Immature natural killer cell (primary cell): ENCODE measurements at regions not wholly inside any gene's neighbourhood (a gene's known extent, or its start where the extent isn't known, plus 50 kb on each side); places are given as distances from the start of the nearest gene placed in this dataset.

Source experiments
- DNase-seq, 3 donors: peaks; one replicate each; pipeline ENCODE4 v3.0.0; 2022; ENCODE audit warnings: mixed read lengths in 1 of 3
- H3K27ac Mint-ChIP-seq, 6 donors: one replicate each; pipeline ENCODE4 v1.8.0; 2020; ENCODE audit warnings: mixed read lengths in 6 of 6, mild to moderate bottlenecking in 5 of 6, inconsistent platforms in 4 of 6, moderate library complexity in 3 of 6
- H3K27me3 Mint-ChIP-seq, 3 donors: one replicate each; pipeline ENCODE4 v1.8.0; 2020 to 2021; ENCODE audit warnings: low read depth in 3 of 3, mild to moderate bottlenecking in 3 of 3, mixed read lengths in 3 of 3, moderate library complexity in 3 of 3, inconsistent platforms in 1 of 3
- H3K36me3 Mint-ChIP-seq, 3 donors: one replicate each; pipeline ENCODE4 v1.8.0; 2020; ENCODE audit warnings: mixed read lengths in 3 of 3, inconsistent platforms in 2 of 3, mild to moderate bottlenecking in 2 of 3
- H3K4me1 Mint-ChIP-seq, 2 donors: one replicate each; pipeline ENCODE4 v1.8.0; 2020; ENCODE audit warnings: inconsistent platforms in 2 of 2, mild to moderate bottlenecking in 2 of 2, mixed read lengths in 2 of 2, moderate library complexity in 1 of 2
- H3K4me3 Mint-ChIP-seq, 5 donors: one replicate each; pipeline ENCODE4 v1.8.0; 2020; ENCODE audit warnings: mild to moderate bottlenecking in 5 of 5, mixed read lengths in 5 of 5, inconsistent platforms in 3 of 5, moderate library complexity in 3 of 5
- H3K9me3 Mint-ChIP-seq, 6 donors: one replicate each; pipeline ENCODE4 v1.8.0; 2020; ENCODE audit warnings: mild to moderate bottlenecking in 6 of 6, mixed read lengths in 6 of 6, inconsistent platforms in 4 of 6, moderate library complexity in 3 of 6

DNA sequence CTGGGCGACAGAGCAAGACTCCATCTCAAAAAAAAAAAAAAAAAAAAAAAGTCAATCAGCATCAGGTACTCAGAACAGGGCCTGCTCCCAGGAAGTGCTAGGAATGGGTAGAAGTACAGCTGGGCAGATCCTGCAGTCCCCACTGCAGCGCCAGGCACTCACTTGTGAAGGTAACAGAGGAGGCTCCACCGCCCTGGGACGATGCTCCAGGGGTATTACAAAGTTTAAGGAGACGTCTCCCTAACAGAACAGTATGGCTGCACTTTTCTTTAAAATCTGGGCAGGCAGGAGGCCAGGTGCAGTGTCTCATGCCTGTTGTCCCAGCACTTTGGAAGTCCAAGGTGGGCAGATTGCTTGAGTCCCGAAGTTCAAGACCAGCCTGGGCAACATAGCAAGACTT is 1449.0 kb downstream of the BRD1 start:
- Mint-ChIP-seq H3K27ac (no peak overlapping the region), H3K9me3 (peaks cover 0 to 2% (median 0%) of the 10 kb centered on the region in 6 donors), H3K27me3 (peaks cover 4 to 20% (median 7%) of the 10 kb centered on the region in 3 donors), H3K36me3 (no peaks in the 10 kb centered on the region), H3K4me1 (no peaks in the 10 kb centered on the region), H3K4me3 (no peak overlapping the region)
- no peak for DNase-seq

DNA sequence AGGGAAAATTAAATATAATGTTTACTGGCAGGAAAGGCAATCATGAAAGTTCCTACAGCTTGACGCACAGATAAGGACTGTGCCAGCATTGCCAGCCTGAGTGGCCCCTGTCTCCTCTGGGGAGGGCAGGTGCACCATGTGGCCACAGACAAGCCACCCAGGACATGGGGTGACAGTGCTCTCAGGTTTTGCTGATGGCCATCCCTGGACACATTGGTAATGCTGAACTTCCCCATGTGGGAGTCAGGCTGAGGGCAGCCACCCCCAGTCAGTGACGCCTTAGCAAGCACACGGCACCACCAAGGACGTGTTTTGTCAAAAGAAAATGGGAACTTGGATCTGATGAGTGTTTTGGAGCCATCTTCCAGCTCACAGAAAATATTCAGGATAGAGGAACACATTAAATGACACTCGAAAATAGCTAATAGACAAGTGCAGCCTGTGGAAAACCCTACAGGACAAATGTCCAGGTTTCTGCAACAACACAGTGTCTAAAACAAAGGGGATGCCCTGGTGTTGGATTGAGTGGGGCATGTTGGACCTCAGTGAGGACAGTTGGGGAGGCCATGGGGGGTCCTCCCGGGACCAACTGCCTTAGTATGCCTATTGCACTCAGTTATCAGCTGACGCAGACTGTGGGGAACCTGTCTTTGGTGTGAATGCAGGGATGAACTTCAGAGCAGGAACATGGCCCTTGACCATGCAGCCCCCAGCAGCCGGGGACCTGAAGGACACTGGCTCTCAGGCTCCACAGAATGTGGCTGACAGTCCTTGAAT is 1450.5 kb downstream of the BRD1 start:
- H3K36me3 Mint-ChIP-seq = no peaks in the 10 kb centered on the region
- no peak overlapping the region for H3K4me3 Mint-ChIP-seq
- peaks cover 1 to 17% (median 8%) of the 10 kb centered on the region in 3 donors for H3K27me3 Mint-ChIP-seq
- no peak overlapping the region for H3K27ac Mint-ChIP-seq
- no peaks in the 10 kb centered on the region for H3K9me3 Mint-ChIP-seq
- H3K4me1 Mint-ChIP-seq = no peaks in the 10 kb centered on the region
- DNase-seq = no peak

- H3K27me3 Mint-ChIP-seq = peaks cover 1 to 17% (median 5%) of the 10 kb centered on the region in 3 donors
- no peak overlapping the region for H3K4me3 Mint-ChIP-seq
- no peaks in the 10 kb centered on the region for H3K36me3 Mint-ChIP-seq
- no peaks in the 10 kb centered on the region for H3K9me3 Mint-ChIP-seq
- no peak overlapping the region for H3K27ac Mint-ChIP-seq
- H3K4me1 Mint-ChIP-seq = no peaks in the 10 kb centered on the region
- no peak for DNase-seq
Measured at GRCh38 chr22:48376428-48376827, 1451.2 kb downstream of the BRD1 start.

DNA sequence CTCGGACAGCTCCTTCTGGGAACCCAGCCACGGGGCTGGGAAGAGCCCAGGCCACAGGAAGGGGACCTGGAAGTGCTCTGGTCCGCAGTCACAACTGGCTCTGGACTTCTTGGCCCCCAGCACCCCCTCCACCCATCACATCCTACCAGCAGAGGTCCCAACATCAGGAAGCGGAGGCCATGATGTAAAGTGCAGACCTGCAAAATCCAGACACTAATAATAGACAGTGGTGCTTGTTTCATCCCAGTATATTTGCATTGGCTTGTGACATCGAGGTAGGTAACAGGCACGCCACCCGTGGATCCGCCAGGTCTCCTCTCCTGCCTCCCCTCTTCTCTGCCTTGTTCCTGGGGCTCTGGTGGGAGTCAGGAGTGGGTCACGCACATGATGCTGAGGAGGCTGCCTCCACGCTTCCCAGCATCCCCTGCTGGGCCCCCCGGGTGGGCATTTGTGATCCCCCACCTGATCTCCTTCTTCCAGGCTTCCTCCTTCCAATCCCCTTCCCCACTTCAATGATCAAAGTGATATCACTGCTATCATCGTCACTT is 1454.0 kb downstream of the BRD1 start:
- Mint-ChIP-seq H3K9me3 (no peaks in the 10 kb centered on the region), H3K36me3 (no peaks in the 10 kb centered on the region), H3K27me3 (peaks cover 0 to 10% (median 3%) of the 10 kb centered on the region in 3 donors), H3K4me3 (no peak overlapping the region), H3K4me1 (no peaks in the 10 kb centered on the region), H3K27ac (no peak overlapping the region)
- no peak for DNase-seq

DNA sequence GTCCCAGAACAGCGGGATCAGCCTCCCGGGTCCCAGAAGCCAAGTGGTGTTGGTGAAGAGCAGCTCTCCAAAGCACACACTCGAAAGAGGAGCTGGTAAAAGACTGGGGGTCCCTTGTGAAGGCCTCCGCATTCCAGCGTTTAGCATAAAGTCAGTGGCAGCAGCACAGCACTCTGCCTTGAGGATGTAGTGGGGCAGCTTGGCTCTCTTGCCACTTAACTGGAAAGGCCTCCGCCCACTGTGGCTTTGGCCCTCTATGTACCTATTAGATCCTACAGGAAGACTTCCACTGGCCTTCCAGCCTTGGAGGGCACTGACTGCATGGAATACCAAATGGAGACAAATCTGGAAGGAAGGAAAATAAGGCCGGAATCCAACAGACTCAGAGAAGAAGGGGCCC is 1455.3 kb downstream of the BRD1 start:
- DNase-seq = no peak
- Mint-ChIP-seq H3K9me3 (no peaks in the 10 kb centered on the region), H3K27me3 (peaks cover 0 to 10% (median 3%) of the 10 kb centered on the region in 3 donors), H3K4me1 (no peaks in the 10 kb centered on the region), H3K4me3 (no peak overlapping the region), H3K36me3 (no peaks in the 10 kb centered on the region), H3K27ac (no peak overlapping the region)

DNA sequence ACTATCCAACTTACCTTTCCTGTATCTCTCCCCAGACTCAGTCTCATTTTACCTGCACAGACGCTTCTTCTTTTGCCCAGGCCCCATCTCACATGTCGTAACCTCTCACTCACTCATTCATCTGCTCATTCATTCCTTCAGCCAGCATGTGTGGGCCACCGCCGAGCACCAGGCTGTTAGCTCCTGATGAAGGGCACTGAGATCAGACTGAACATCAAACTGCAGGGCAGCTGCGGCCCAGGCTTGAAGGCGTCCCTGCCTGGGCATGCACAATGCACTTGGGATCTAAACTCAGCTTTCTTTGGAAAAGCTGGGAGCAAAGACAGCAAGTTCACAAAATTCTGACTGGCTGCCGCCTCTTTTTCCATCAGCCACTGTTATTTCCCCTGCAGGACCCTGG is 1456.3 kb downstream of the BRD1 start:
- no peaks in the 10 kb centered on the region for H3K9me3 Mint-ChIP-seq
- no peak for DNase-seq
- H3K27ac Mint-ChIP-seq = no peak overlapping the region
- H3K27me3 Mint-ChIP-seq = peaks cover 0 to 9% (median 2%) of the 10 kb centered on the region in 3 donors
- H3K4me3 Mint-ChIP-seq = no peak overlapping the region
- H3K36me3 Mint-ChIP-seq = no peaks in the 10 kb centered on the region
- no peaks in the 10 kb centered on the region for H3K4me1 Mint-ChIP-seq

GRCh38 chr22:48370508-48371325 is 1457.0 kb downstream of the BRD1 start:
- peaks cover 0 to 9% (median 2%) of the 10 kb centered on the region in 3 donors for H3K27me3 Mint-ChIP-seq
- no peaks in the 10 kb centered on the region for H3K4me1 Mint-ChIP-seq
- no peaks in the 10 kb centered on the region for H3K36me3 Mint-ChIP-seq
- H3K9me3 Mint-ChIP-seq = no peaks in the 10 kb centered on the region
- no peak for DNase-seq
- no peak overlapping the region for H3K27ac Mint-ChIP-seq
- H3K4me3 Mint-ChIP-seq = no peak overlapping the region

GRCh38 chr22:48369789-48370507 is 1457.7 kb downstream of the BRD1 start:
- Mint-ChIP-seq H3K36me3 (no peaks in the 10 kb centered on the region), H3K4me3 (no peak overlapping the region), H3K4me1 (no peaks in the 10 kb centered on the region), H3K9me3 (no peaks in the 10 kb centered on the region), H3K27ac (no peak overlapping the region), H3K27me3 (peaks cover 0 to 6% (median 2%) of the 10 kb centered on the region in 3 donors)
- DNase-seq = no peak

GRCh38 chr22:48368975-48369525 is 1458.6 kb downstream of the BRD1 start:
- no peak for DNase-seq
- Mint-ChIP-seq H3K36me3 (no peaks in the 10 kb centered on the region), H3K27ac (no peak overlapping the region), H3K9me3 (no peaks in the 10 kb centered on the region), H3K4me3 (no peak overlapping the region), H3K27me3 (peaks cover 0 to 4% (median 2%) of the 10 kb centered on the region in 3 donors), H3K4me1 (no peaks in the 10 kb centered on the region)

DNA sequence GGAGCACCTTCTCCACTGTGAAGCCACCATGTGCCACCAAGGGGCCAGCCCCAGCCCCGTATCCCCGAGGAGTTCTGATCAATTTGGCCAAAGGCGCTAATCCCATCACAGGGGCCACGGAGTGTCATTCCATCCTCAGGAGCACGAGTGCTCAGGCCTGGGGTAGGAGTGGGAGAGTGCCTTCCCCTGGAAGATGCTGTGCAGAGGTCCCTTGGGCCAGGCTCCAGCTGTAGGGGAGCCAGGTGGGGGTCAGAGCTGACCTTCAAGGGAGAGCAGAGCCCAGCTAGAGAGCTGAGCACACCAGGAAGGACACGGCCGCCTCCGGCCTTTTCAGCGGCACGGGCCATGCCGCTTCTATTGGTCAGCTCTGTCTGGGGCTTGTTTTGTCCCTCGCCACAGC is 1459.9 kb downstream of the BRD1 start:
- no peaks in the 10 kb centered on the region for H3K36me3 Mint-ChIP-seq
- no peaks in the 10 kb centered on the region for H3K9me3 Mint-ChIP-seq
- no peak overlapping the region for H3K27ac Mint-ChIP-seq
- DNase-seq = no peak
- peaks cover 0 to 2% (median 0%) of the 10 kb centered on the region in 3 donors for H3K27me3 Mint-ChIP-seq
- H3K4me3 Mint-ChIP-seq = no peak overlapping the region
- no peaks in the 10 kb centered on the region for H3K4me1 Mint-ChIP-seq

GRCh38 chr22:48366591-48366990 is 1461.1 kb downstream of the BRD1 start:
- H3K4me3 Mint-ChIP-seq = no peak overlapping the region
- no peaks in the 10 kb centered on the region for H3K36me3 Mint-ChIP-seq
- H3K27me3 Mint-ChIP-seq = peaks cover 0 to 2% (median 2%) of the 10 kb centered on the region in 3 donors
- no peak overlapping the region for H3K27ac Mint-ChIP-seq
- DNase-seq = no peak
- no peaks in the 10 kb centered on the region for H3K4me1 Mint-ChIP-seq
- no peaks in the 10 kb centered on the region for H3K9me3 Mint-ChIP-seq

- no peak overlapping the region for H3K4me3 Mint-ChIP-seq
Measured at GRCh38 chr22:48366056-48366455, 1461.6 kb downstream of the BRD1 start.

GRCh38 chr22:48365386-48365785 is 1462.3 kb downstream of the BRD1 start:
- DNase-seq = no peak
- Mint-ChIP-seq H3K27ac (no peak overlapping the region), H3K4me1 (no peaks in the 10 kb centered on the region), H3K27me3 (peaks cover 0 to 2% (median 2%) of the 10 kb centered on the region in 3 donors), H3K4me3 (no peak overlapping the region), H3K36me3 (no peaks in the 10 kb centered on the region), H3K9me3 (no peaks in the 10 kb centered on the region)

More at GRCh38 chr22:48366056-48366455, 1461.6 kb downstream of the BRD1 start:
- H3K27ac Mint-ChIP-seq = no peak overlapping the region
- H3K9me3 Mint-ChIP-seq = no peaks in the 10 kb centered on the region
- no peak for DNase-seq
- no peaks in the 10 kb centered on the region for H3K36me3 Mint-ChIP-seq
- peaks cover 0 to 2% (median 2%) of the 10 kb centered on the region in 3 donors for H3K27me3 Mint-ChIP-seq
- H3K4me1 Mint-ChIP-seq = no peaks in the 10 kb centered on the region
